ENCODE measurements at regions not wholly inside any gene's neighbourhood (a gene's known extent, or its start where the extent isn't known, plus 50 kb on each side); places are given as distances from the start of the nearest gene placed in this dataset.

- TF ChIP-seq TCF7 (IDR thresholded peaks at IDR 0.05; ENCODE audit: borderline replicate concordance), result no peak
- TF ChIP-seq POLR2AphosphoS2 (IDR thresholded peaks at IDR 0.05; ENCODE audit: low read depth, low read length), result no peak
- TF ChIP-seq, protein P1, sequence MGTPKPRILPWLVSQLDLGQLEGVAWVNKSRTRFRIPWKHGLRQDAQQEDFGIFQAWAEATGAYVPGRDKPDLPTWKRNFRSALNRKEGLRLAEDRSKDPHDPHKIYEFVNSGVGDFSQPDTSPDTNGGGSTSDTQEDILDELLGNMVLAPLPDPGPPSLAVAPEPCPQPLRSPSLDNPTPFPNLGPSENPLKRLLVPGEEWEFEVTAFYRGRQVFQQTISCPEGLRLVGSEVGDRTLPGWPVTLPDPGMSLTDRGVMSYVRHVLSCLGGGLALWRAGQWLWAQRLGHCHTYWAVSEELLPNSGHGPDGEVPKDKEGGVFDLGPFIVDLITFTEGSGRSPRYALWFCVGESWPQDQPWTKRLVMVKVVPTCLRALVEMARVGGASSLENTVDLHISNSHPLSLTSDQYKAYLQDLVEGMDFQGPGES (IDR thresholded peaks at IDR 0.05), result no peak
- TF ChIP-seq NRF1 (conservative IDR thresholded peaks at IDR 0.05; ENCODE audit: low read depth, low read length), result no peak
- no peak for TF ChIP-seq RAD21 (IDR thresholded peaks at IDR 0.05; ENCODE audit: insufficient read depth, low read depth, low read length)
- no peak for TF ChIP-seq HDGF (IDR thresholded peaks at IDR 0.05)
- TF ChIP-seq, protein P2, sequence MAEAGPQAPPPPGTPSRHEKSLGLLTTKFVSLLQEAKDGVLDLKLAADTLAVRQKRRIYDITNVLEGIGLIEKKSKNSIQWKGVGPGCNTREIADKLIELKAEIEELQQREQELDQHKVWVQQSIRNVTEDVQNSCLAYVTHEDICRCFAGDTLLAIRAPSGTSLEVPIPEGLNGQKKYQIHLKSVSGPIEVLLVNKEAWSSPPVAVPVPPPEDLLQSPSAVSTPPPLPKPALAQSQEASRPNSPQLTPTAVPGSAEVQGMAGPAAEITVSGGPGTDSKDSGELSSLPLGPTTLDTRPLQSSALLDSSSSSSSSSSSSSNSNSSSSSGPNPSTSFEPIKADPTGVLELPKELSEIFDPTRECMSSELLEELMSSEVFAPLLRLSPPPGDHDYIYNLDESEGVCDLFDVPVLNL (IDR thresholded peaks at IDR 0.05; ENCODE audit: low read depth, low read length), result no peak
- TF ChIP-seq, protein P3, sequence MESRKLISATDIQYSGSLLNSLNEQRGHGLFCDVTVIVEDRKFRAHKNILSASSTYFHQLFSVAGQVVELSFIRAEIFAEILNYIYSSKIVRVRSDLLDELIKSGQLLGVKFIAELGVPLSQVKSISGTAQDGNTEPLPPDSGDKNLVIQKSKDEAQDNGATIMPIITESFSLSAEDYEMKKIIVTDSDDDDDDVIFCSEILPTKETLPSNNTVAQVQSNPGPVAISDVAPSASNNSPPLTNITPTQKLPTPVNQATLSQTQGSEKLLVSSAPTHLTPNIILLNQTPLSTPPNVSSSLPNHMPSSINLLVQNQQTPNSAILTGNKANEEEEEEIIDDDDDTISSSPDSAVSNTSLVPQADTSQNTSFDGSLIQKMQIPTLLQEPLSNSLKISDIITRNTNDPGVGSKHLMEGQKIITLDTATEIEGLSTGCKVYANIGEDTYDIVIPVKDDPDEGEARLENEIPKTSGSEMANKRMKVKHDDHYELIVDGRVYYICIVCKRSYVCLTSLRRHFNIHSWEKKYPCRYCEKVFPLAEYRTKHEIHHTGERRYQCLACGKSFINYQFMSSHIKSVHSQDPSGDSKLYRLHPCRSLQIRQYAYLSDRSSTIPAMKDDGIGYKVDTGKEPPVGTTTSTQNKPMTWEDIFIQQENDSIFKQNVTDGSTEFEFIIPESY (IDR thresholded peaks at IDR 0.05), result no peak
- no peak for TF ChIP-seq MTA2 (IDR thresholded peaks at IDR 0.05; ENCODE audit: low read depth)
These were observed 1486.6 kb downstream of the AACS start (continued) for GRCh38 chr12:126551869-126552268.

DNA sequence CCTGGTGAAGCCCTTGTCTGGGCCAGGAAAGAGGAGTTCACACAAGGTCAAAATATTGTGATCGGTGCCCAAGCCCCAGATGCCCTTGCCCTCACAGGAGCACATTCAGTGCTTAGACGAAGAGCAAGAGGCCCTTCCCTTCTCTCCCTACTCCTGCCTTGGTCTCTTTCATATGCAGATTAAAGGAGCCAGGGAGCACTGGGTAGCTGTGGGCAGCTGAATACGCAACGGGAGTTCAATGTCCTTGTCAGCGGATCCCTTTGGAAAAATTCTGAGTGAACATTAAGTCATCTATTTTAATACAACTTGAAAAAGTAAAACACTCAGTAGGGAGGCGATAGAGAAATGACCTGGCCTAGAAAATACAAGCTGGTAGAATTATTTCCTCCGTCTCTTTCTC, 1489.4 kb downstream of the AACS start:
- DNase-seq (ENCODE audit: low read depth, low spot score), result no peak
- Histone ChIP-seq H3K9ac (ENCODE audit: control insufficient read depth, insufficient read depth, low read length) (no peak overlapping the region), H3K27me3 (replicated peaks in 1 of 2; ENCODE audit: control insufficient read depth in 2 of 2, insufficient read depth in 2 of 2, low read length in 1 of 2) (no peaks in the 10 kb centered on the region), H3K79me2 (ENCODE audit: control insufficient read depth, insufficient read depth, low read length) (no peaks in the 10 kb centered on the region), H3K36me3 (ENCODE audit: control insufficient read depth in 2 of 2, insufficient read depth in 2 of 2, low read length in 1 of 2) (no peaks in the 10 kb centered on the region), H3K9me3 (replicated peaks; ENCODE audit: control insufficient read depth, insufficient read depth, low read length) (no peaks in the 10 kb centered on the region), H3K4me3 (no peak overlapping the region), H2AFZ (ENCODE audit: control insufficient read depth, low read depth, low read length) (no peak overlapping the region), H3K27ac (ENCODE audit: control insufficient read depth, insufficient read depth) (no peak overlapping the region), H3K4me2 (ENCODE audit: control insufficient read depth, insufficient read depth) (no peak overlapping the region), H4K20me1 (ENCODE audit: control insufficient read depth, insufficient read depth) (no peaks in the 10 kb centered on the region), H3K4me1 (ENCODE audit: control insufficient read depth, insufficient read depth, low read length) (no peaks in the 10 kb centered on the region)
- BruUV-seq (replicated peaks), result no TSS peak
- CTCF ChIA-PET, result interaction anchor here (0.9 kb wide), 1 partner anchor 8 kb away, joined by 3 read pairs; no protein-coding TSS in a partner anchor
- in situ Hi-C loops (cut with MboI) (no loop called here), intact Hi-C loops (cut with micrococcal nuclease; ENCODE audit: unreplicated experiment) (no loop called here)
- TF ChIP-seq KLF5 (IDR thresholded peaks at IDR 0.05; ENCODE audit: partially characterized antibody), result no peak
- no peak for TF ChIP-seq PML (IDR thresholded peaks at IDR 0.05; ENCODE audit: low read length)
- TF ChIP-seq STAT3 (IDR thresholded peaks at IDR 0.05; ENCODE audit: low read depth, low read length), result no peak
- no peak for TF ChIP-seq EGR1 (IDR thresholded peaks at IDR 0.05; ENCODE audit: borderline replicate concordance in 1 of 2, low read depth in 2 of 2, low read length in 2 of 2)
- TF ChIP-seq JUND (IDR thresholded peaks at IDR 0.05; ENCODE audit: low read depth, low read length), result no peak
- POLR2A ChIA-PET, result no interaction called here
- no peak for ATAC-seq
- SMC1A ChIA-PET (ENCODE audit: uncharacterized antibody, unreplicated experiment), result no interaction called here
- RAD21 ChIA-PET (ENCODE audit: unreplicated experiment), result no interaction called here
- no peak for FAIRE-seq
- WGBS (ENCODE audit: insufficient coverage, insufficient replicate concordance, low lambda C conversion rate, missing lambda C conversion rate), result 45% methylated on average over 7 of the region's 7 CpGs
